ENCODE measurements at regions not wholly inside any gene's neighbourhood (a gene's known extent, or its start where the extent isn't known, plus 50 kb on each side); places are given as distances from the start of the nearest gene placed in this dataset.

- H3K4me3 ChIP-seq (ENCODE audit: low read depth, low read length), result no peak overlapping the region
- no peak for TF ChIP-seq CTCF (IDR thresholded peaks at IDR 0.05; ENCODE audit: low read depth, low read length)
Measured at GRCh38 chr2:48126162-48126561, 188.3 kb upstream of the FOXN2 start.

GRCh38 chr2:48127612-48128191, 186.8 kb upstream of the FOXN2 start:
- TF ChIP-seq CTCF (IDR thresholded peaks at IDR 0.05; ENCODE audit: low read depth, low read length), result no peak
- no peak overlapping the region for H3K4me3 ChIP-seq (ENCODE audit: low read depth, low read length)

GRCh38 chr2:48129293-48129950, 185.1 kb upstream of the FOXN2 start:
- no peak overlapping the region for H3K4me3 ChIP-seq (ENCODE audit: low read depth, low read length)
- no peak for TF ChIP-seq CTCF (IDR thresholded peaks at IDR 0.05; ENCODE audit: low read depth, low read length)

GRCh38 chr2:48131539-48132270, 182.8 kb upstream of the FOXN2 start:
- H3K4me3 ChIP-seq (ENCODE audit: low read depth, low read length), result no peak overlapping the region
- TF ChIP-seq CTCF (IDR thresholded peaks at IDR 0.05; ENCODE audit: low read depth, low read length), result no peak

- no peak overlapping the region for H3K4me3 ChIP-seq (ENCODE audit: low read depth, low read length)
- no peak for TF ChIP-seq CTCF (IDR thresholded peaks at IDR 0.05; ENCODE audit: low read depth, low read length)
Measured at GRCh38 chr2:48132271-48132625, 182.2 kb upstream of the FOXN2 start.

- no peak overlapping the region for H3K4me3 ChIP-seq (ENCODE audit: low read depth, low read length)
- no peak for TF ChIP-seq CTCF (IDR thresholded peaks at IDR 0.05; ENCODE audit: low read depth, low read length)
Measured at GRCh38 chr2:48134704-48135103, 179.8 kb upstream of the FOXN2 start.

GRCh38 chr2:48135797-48136196, 178.7 kb upstream of the FOXN2 start:
- no peak for TF ChIP-seq CTCF (IDR thresholded peaks at IDR 0.05; ENCODE audit: low read depth, low read length)
- H3K4me3 ChIP-seq (ENCODE audit: low read depth, low read length), result no peak overlapping the region

Measured in WI38 (cell line).